H9 (cell line): ENCODE measurements at regions not wholly inside any gene's neighbourhood (a gene's known extent, or its start where the extent isn't known, plus 50 kb on each side); places are given as distances from the start of the nearest gene placed in this dataset.

Source experiments
- DNase-seq: peaks from one replicate; pipeline ENCODE4 v3.0.0-alpha.2; 2017
- H2AFZ ChIP-seq: one replicate; pipeline ENCODE4 v1.6.1; 2013; ENCODE audit warnings: mild to moderate bottlenecking, low read length, control low read depth, moderate library complexity
- H2AK5ac ChIP-seq: 2 replicates; pipeline ENCODE4 v1.6.1; 2013; ENCODE audit warnings: low read length, control low read depth, mixed read lengths; ENCODE audit not compliant: insufficient read length
- H2BK120ac ChIP-seq: one replicate; pipeline ENCODE4 v1.6.1; 2013; ENCODE audit warnings: low read depth, mild to moderate bottlenecking, low read length, control low read depth, inconsistent platforms; ENCODE audit not compliant: poor library complexity, severe bottlenecking
- H2BK12ac ChIP-seq: 2 replicates; pipeline ENCODE4 v1.6.1; 2013; ENCODE audit warnings: low read length, control low read depth, mixed read lengths, low read depth; ENCODE audit not compliant: insufficient read length
- H2BK15ac ChIP-seq: 2 replicates; pipeline ENCODE4 v1.6.1; 2013; ENCODE audit warnings: low read depth, low read length, control low read depth
- H2BK20ac ChIP-seq: one replicate; pipeline ENCODE4 v1.6.1; 2013; ENCODE audit warnings: low read depth, mild to moderate bottlenecking, low read length, control low read depth, inconsistent platforms; ENCODE audit not compliant: poor library complexity, severe bottlenecking
- H2BK5ac ChIP-seq: 2 replicates; pipeline ENCODE4 v1.6.1; 2013; ENCODE audit warnings: low read length, control low read depth, mixed read lengths; ENCODE audit not compliant: insufficient read length
- H3K14ac ChIP-seq: 2 replicates; pipeline ENCODE4 v1.6.1; 2013; ENCODE audit warnings: low read length, control low read depth; ENCODE audit not compliant: insufficient read depth
- H3K18ac ChIP-seq: 2 replicates; pipeline ENCODE4 v1.6.1; 2013; ENCODE audit warnings: low read depth, mild to moderate bottlenecking, mixed read lengths, low read length, control low read depth; ENCODE audit not compliant: insufficient read length
- H3K23ac ChIP-seq: 2 replicates; pipeline ENCODE4 v1.6.1; 2013; ENCODE audit warnings: low read length, control low read depth, mixed read lengths, low read depth; ENCODE audit not compliant: insufficient read length
- H3K23me2 ChIP-seq: 2 replicates; pipeline ENCODE4 v1.6.1; 2013; ENCODE audit warnings: low read depth, mild to moderate bottlenecking, mixed read lengths, low read length, control low read depth; ENCODE audit not compliant: insufficient read length, poor library complexity, severe bottlenecking
- H3K27ac ChIP-seq: 2 replicates; pipeline ENCODE4 v1.5.1; 2013; ENCODE audit warnings: low read length, control low read depth, mixed read lengths, low read depth; ENCODE audit not compliant: insufficient read length
- H3K27me3 ChIP-seq: 2 replicates; pipeline ENCODE4 v1.6.1; 2013; ENCODE audit warnings: low read length, control low read depth, inconsistent platforms; ENCODE audit not compliant: insufficient read depth
- H3K4ac ChIP-seq: 2 replicates; pipeline ENCODE4 v1.6.1; 2013; ENCODE audit warnings: low read depth, mild to moderate bottlenecking, control low read depth, inconsistent platforms, low read length, moderate library complexity
- H3K4me1 ChIP-seq: 2 replicates; pipeline ENCODE4 v1.6.1; 2013; ENCODE audit warnings: low read length, control low read depth, inconsistent platforms; ENCODE audit not compliant: insufficient read depth
- H3K4me2 ChIP-seq: 2 replicates; pipeline ENCODE4 v1.6.1; 2013; ENCODE audit warnings: low read length, control low read depth, mixed read lengths; ENCODE audit not compliant: insufficient read length, insufficient read depth
- H3K56ac ChIP-seq: 2 replicates; pipeline ENCODE4 v1.6.1; 2013; ENCODE audit warnings: low read depth, mild to moderate bottlenecking, mixed read lengths, low read length, control low read depth; ENCODE audit not compliant: insufficient read length
- H3K79me1 ChIP-seq: 2 replicates; pipeline ENCODE4 v1.6.1; 2013; ENCODE audit warnings: low read depth, mild to moderate bottlenecking, moderate library complexity, low read length, control low read depth, inconsistent platforms; ENCODE audit not compliant: insufficient read depth, poor library complexity, severe bottlenecking
- H3K79me2 ChIP-seq: 2 replicates; pipeline ENCODE4 v1.6.1; 2013; ENCODE audit warnings: low read length, control low read depth, inconsistent platforms; ENCODE audit not compliant: insufficient read depth
- H3K9ac ChIP-seq: 2 replicates; pipeline ENCODE4 v1.6.1; 2013; ENCODE audit warnings: low read length, control low read depth, mixed read lengths; ENCODE audit not compliant: insufficient read length; ENCODE audit errors: extremely low read depth
- H3K9me3 ChIP-seq: one replicate; pipeline ENCODE4 v1.6.1; 2013; ENCODE audit warnings: low read depth, low read length, inconsistent platforms; ENCODE audit not compliant: control insufficient read depth
- H3T11ph ChIP-seq: one replicate; pipeline ENCODE4 v1.6.1; 2013; ENCODE audit warnings: mild to moderate bottlenecking, low read length, control low read depth, inconsistent platforms
- H4K20me1 ChIP-seq: one replicate; pipeline ENCODE4 v1.6.1; 2013; ENCODE audit not compliant: control insufficient read depth, insufficient read length, insufficient read depth
- H4K5ac ChIP-seq: 2 replicates; pipeline ENCODE4 v1.6.1; 2013; ENCODE audit warnings: low read depth, mild to moderate bottlenecking, mixed read lengths, low read length, control low read depth; ENCODE audit not compliant: insufficient read length
- H4K8ac ChIP-seq: replicated peaks from 2 replicates; pipeline ENCODE4 v1.6.1; 2013; ENCODE audit warnings: low read length, control low read depth, mixed read lengths, low read depth; ENCODE audit not compliant: insufficient read length
- H4K91ac ChIP-seq: 2 replicates; pipeline ENCODE4 v1.6.1; 2013; ENCODE audit warnings: low read depth, mild to moderate bottlenecking, moderate library complexity, mixed read lengths, low read length, control low read depth; ENCODE audit not compliant: insufficient read length
- H3K27ac Mint-ChIP-seq, 3 experiments: 2 replicates in 2 of 3; 3 replicates in 1 of 3; pipeline ENCODE4 v1.8.0; 2020 to 2021; ENCODE audit warnings: mixed read lengths in 3 of 3, mild to moderate bottlenecking in 1 of 3, moderate library complexity in 1 of 3
- H3K27me3 Mint-ChIP-seq: 2 replicates; pipeline ENCODE4 v1.8.0; 2021; ENCODE audit warnings: low read depth, mild to moderate bottlenecking, moderate library complexity, mixed read lengths
- H3K36me3 Mint-ChIP-seq, 3 experiments: 2 replicates in 2 of 3; 3 replicates in 1 of 3; pipeline ENCODE4 v1.8.0; 2020 to 2021; ENCODE audit warnings: low read depth in 3 of 3, mixed read lengths in 3 of 3; ENCODE audit not compliant: insufficient read depth in 1 of 3
- H3K4me1 Mint-ChIP-seq, 2 experiments: 2 replicates each; pipeline ENCODE4 v1.8.0; 2020; ENCODE audit warnings: mixed read lengths in 2 of 2
- H3K4me3 Mint-ChIP-seq, 2 experiments: 2 replicates in 1 of 2; 3 replicates in 1 of 2; pipeline ENCODE4 v1.8.0; 2020 to 2021; ENCODE audit warnings: mild to moderate bottlenecking in 2 of 2, mixed read lengths in 2 of 2, moderate library complexity in 1 of 2
- H3K9me3 Mint-ChIP-seq, 2 experiments: 2 replicates in 1 of 2; 3 replicates in 1 of 2; pipeline ENCODE4 v1.8.0; 2020; ENCODE audit warnings: mild to moderate bottlenecking in 2 of 2, mixed read lengths in 2 of 2, moderate library complexity in 1 of 2
- WGBS: extraction: QIAGEN DNeasy Blood & Tissue Kit; methylation state at CpG from one replicate; pipeline ENCODE4 v1.1.7; 2013; ENCODE audit warnings: missing lambda C conversion rate, low lambda C conversion rate, mixed read lengths; ENCODE audit not compliant: insufficient read length; ENCODE audit errors: extremely low coverage; 5-methylcytosine and 5-hydroxymethylcytosine counted together
- TF ChIP-seq, protein P1 (sequence below): fragments of 200-600 bp; sonication (generic); conservative IDR thresholded peaks from 3 replicates; pipeline ENCODE4 v1.8.0; 2021; ENCODE audit warnings: antibody characterized with exemption, mild to moderate bottlenecking

DNA sequence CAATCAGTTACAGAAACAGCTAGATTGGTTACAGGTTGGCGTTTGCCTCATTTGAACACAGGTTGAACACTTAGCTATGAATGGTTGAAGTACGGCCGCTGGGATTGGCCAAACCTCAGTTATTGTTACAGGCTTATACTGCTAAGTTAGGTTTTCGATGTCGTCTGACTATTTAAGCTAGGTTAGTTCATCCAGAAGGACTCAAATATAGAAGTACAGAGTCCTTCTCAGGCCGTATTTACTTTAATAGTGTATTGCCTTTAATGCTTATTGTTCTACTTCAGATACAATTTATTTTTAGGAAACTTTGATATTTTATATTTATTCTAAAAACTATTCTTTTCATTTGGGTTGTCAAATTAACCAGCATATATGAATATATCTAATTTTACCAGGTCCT is 334.7 kb downstream of the FAT4 start:
- H2AK5ac ChIP-seq, result no peak overlapping the region
- no peak overlapping the region for H3K23ac ChIP-seq
- H3K23me2 ChIP-seq, result no peaks in the 10 kb centered on the region
- H4K8ac ChIP-seq, result no peak overlapping the region
- no peaks in the 10 kb centered on the region for H3K27me3 Mint-ChIP-seq
- H3K4ac ChIP-seq, result no peak overlapping the region
- H3K27ac ChIP-seq, result no peak overlapping the region
- H3K9ac ChIP-seq, result no peak overlapping the region
- TF ChIP-seq, protein P1, sequence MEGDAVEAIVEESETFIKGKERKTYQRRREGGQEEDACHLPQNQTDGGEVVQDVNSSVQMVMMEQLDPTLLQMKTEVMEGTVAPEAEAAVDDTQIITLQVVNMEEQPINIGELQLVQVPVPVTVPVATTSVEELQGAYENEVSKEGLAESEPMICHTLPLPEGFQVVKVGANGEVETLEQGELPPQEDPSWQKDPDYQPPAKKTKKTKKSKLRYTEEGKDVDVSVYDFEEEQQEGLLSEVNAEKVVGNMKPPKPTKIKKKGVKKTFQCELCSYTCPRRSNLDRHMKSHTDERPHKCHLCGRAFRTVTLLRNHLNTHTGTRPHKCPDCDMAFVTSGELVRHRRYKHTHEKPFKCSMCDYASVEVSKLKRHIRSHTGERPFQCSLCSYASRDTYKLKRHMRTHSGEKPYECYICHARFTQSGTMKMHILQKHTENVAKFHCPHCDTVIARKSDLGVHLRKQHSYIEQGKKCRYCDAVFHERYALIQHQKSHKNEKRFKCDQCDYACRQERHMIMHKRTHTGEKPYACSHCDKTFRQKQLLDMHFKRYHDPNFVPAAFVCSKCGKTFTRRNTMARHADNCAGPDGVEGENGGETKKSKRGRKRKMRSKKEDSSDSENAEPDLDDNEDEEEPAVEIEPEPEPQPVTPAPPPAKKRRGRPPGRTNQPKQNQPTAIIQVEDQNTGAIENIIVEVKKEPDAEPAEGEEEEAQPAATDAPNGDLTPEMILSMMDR, result no peak
- no peaks in the 10 kb centered on the region for H3K27me3 ChIP-seq
- H2BK120ac ChIP-seq, result no peak overlapping the region
- no peaks in the 10 kb centered on the region for H3K79me2 ChIP-seq
- H3K18ac ChIP-seq, result no peak overlapping the region
- H3K4me2 ChIP-seq, result no peak overlapping the region
- no peaks in the 10 kb centered on the region for H3K9me3 ChIP-seq
- no peak for DNase-seq
- no peak overlapping the region for H3K14ac ChIP-seq
- H3K9me3 Mint-ChIP-seq, result peaks cover 3 to 5% of the 10 kb centered on the region in 2 experiments; a peak in 3 of 5 replicates
- H2AFZ ChIP-seq, result no peak overlapping the region
- H2BK5ac ChIP-seq, result no peak overlapping the region
- H3K4me1 Mint-ChIP-seq, result peaks cover 9 to 11% of the 10 kb centered on the region in 2 experiments; a peak in 3 of 4 replicates
- no peaks in the 10 kb centered on the region for H3K79me1 ChIP-seq
- peaks cover 7 to 24% (median 12%) of the 10 kb centered on the region in 3 experiments; a peak in 6 of 7 replicates for H3K36me3 Mint-ChIP-seq
- no peak overlapping the region for H3T11ph ChIP-seq
- no peaks in the 10 kb centered on the region for H4K20me1 ChIP-seq
- H2BK15ac ChIP-seq, result no peak overlapping the region
- H4K91ac ChIP-seq, result no peak overlapping the region
- no peak overlapping the region for H4K5ac ChIP-seq
- H3K27ac Mint-ChIP-seq, result no peak overlapping the region
- no peak overlapping the region for H3K4me3 Mint-ChIP-seq
- H3K4me1 ChIP-seq, result no peaks in the 10 kb centered on the region
- WGBS, result no CpG with 5 or more reads among the region's 6 CpGs
- no peak overlapping the region for H2BK20ac ChIP-seq
- no peak overlapping the region for H2BK12ac ChIP-seq
- no peak overlapping the region for H3K56ac ChIP-seq
